ENCODE measurements at regions not wholly inside any gene's neighbourhood (a gene's known extent, or its start where the extent isn't known, plus 50 kb on each side); places are given as distances from the start of the nearest gene placed in this dataset.

DNA sequence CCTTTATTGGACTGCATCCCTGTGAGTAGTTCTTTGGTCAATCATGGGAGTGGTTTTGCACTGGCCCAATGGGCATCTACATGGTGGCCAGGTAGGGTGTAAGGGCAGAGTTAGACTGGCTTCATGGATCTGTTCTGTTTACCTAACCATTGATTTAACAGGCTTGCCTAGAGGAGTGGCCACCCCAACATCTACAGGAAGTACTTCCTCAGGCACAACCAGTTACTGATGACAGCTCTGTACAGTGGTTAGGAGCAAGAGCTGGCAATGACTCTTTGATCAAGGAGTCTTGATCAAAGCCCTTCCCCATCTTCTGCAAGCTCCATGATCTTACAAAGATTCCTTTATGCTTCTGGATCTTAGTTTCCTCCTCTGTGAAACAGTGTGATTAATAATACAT, 140.9 kb upstream of the CYP1B1 start:
- no peaks in the 10 kb centered on the region for H3K9me3 Mint-ChIP-seq (ENCODE audit: unreplicated experiment)
- peaks cover 10% of the 10 kb centered on the region for H3K27me3 Mint-ChIP-seq (ENCODE audit: unreplicated experiment)
- no peaks in the 10 kb centered on the region for H3K36me3 Mint-ChIP-seq (ENCODE audit: low read depth, unreplicated experiment)
- H3K27ac Mint-ChIP-seq (ENCODE audit: unreplicated experiment), result no peak overlapping the region
- TF ChIP-seq, protein P1, sequence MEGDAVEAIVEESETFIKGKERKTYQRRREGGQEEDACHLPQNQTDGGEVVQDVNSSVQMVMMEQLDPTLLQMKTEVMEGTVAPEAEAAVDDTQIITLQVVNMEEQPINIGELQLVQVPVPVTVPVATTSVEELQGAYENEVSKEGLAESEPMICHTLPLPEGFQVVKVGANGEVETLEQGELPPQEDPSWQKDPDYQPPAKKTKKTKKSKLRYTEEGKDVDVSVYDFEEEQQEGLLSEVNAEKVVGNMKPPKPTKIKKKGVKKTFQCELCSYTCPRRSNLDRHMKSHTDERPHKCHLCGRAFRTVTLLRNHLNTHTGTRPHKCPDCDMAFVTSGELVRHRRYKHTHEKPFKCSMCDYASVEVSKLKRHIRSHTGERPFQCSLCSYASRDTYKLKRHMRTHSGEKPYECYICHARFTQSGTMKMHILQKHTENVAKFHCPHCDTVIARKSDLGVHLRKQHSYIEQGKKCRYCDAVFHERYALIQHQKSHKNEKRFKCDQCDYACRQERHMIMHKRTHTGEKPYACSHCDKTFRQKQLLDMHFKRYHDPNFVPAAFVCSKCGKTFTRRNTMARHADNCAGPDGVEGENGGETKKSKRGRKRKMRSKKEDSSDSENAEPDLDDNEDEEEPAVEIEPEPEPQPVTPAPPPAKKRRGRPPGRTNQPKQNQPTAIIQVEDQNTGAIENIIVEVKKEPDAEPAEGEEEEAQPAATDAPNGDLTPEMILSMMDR (IDR thresholded peaks at IDR 0.05; ENCODE audit: unreplicated experiment), result no peak
- H3K4me3 Mint-ChIP-seq (ENCODE audit: unreplicated experiment), result no peak overlapping the region
- no peak for DNase-seq (ENCODE audit: low spot score)
- peaks cover 23% of the 10 kb centered on the region for H3K4me1 Mint-ChIP-seq (ENCODE audit: unreplicated experiment)

DNA sequence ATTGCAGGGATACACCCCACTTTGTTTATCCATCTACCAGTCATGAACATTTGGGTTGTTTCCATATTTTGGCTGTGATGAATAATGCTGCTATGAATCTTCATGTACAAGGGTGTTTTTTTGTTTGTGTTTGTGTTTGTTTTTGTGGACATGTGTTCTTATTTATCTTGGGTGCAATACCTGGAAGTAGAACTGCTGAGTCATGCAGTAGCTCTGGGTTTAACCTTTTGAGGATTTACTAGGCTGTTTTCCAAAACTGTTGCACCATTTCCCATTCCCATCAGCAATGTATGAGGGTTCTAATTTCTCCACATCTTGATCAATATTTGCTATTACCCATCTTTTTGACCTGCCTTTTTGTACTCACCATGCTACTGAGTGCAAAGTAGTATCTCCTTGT, 140.0 kb upstream of the CYP1B1 start:
- no peaks in the 10 kb centered on the region for H3K36me3 Mint-ChIP-seq (ENCODE audit: low read depth, unreplicated experiment)
- H3K4me1 Mint-ChIP-seq (ENCODE audit: unreplicated experiment), result peaks cover 23% of the 10 kb centered on the region
- H3K27ac Mint-ChIP-seq (ENCODE audit: unreplicated experiment), result no peak overlapping the region
- no peaks in the 10 kb centered on the region for H3K9me3 Mint-ChIP-seq (ENCODE audit: unreplicated experiment)
- TF ChIP-seq, protein P1 (IDR thresholded peaks at IDR 0.05; ENCODE audit: unreplicated experiment), result no peak
- no peak overlapping the region for H3K4me3 Mint-ChIP-seq (ENCODE audit: unreplicated experiment)
- H3K27me3 Mint-ChIP-seq (ENCODE audit: unreplicated experiment), result peaks cover 10% of the 10 kb centered on the region
- no peak for DNase-seq (ENCODE audit: low spot score)

- DNase-seq (ENCODE audit: low spot score), result no peak
- peaks cover 23% of the 10 kb centered on the region for H3K4me1 Mint-ChIP-seq (ENCODE audit: unreplicated experiment)
- TF ChIP-seq, protein P1 (IDR thresholded peaks at IDR 0.05; ENCODE audit: unreplicated experiment), result no peak
- H3K9me3 Mint-ChIP-seq (ENCODE audit: unreplicated experiment), result no peaks in the 10 kb centered on the region
- no peaks in the 10 kb centered on the region for H3K36me3 Mint-ChIP-seq (ENCODE audit: low read depth, unreplicated experiment)
- H3K27me3 Mint-ChIP-seq (ENCODE audit: unreplicated experiment), result peaks cover 10% of the 10 kb centered on the region
- no peak overlapping the region for H3K27ac Mint-ChIP-seq (ENCODE audit: unreplicated experiment)
- H3K4me3 Mint-ChIP-seq (ENCODE audit: unreplicated experiment), result no peak overlapping the region
These were observed 139.6 kb upstream of the CYP1B1 start for GRCh38 chr2:38215522-38215921.

- no peaks in the 10 kb centered on the region for H3K36me3 Mint-ChIP-seq (ENCODE audit: low read depth, unreplicated experiment)
- H3K9me3 Mint-ChIP-seq (ENCODE audit: unreplicated experiment), result no peaks in the 10 kb centered on the region
- peaks cover 10% of the 10 kb centered on the region for H3K27me3 Mint-ChIP-seq (ENCODE audit: unreplicated experiment)
- no peak overlapping the region for H3K4me3 Mint-ChIP-seq (ENCODE audit: unreplicated experiment)
- TF ChIP-seq, protein P1 (IDR thresholded peaks at IDR 0.05; ENCODE audit: unreplicated experiment), result no peak
- H3K27ac Mint-ChIP-seq (ENCODE audit: unreplicated experiment), result no peak overlapping the region
- no peak for DNase-seq (ENCODE audit: low spot score)
- peaks cover 23% of the 10 kb centered on the region for H3K4me1 Mint-ChIP-seq (ENCODE audit: unreplicated experiment)
These were observed 138.3 kb upstream of the CYP1B1 start for GRCh38 chr2:38214209-38214717.

DNA sequence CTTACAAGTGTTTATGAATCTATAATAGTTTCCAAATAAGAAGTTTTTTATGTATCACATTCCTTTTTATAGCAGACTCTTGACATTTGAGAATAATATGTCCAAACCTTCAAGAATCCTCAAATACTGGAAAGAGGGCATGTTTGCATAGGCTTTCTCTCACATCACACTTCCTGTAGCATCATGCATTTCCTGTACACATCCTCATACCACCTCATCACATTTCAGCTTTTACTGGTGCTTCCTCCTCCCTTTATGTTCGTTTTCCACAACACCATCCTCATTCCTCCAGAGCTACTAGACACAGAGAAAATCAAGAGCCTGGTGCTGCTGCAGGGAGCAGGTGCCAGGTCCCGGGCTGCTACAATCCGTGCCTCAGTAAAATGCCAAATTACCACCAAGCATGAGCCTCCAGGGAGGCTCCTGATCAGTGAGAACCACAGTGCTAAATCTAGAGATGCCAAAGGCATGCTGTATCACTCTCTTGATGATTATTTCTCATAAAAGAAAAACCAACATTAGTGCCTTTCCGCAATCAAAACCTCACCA, 137.7 kb upstream of the CYP1B1 start:
- H3K27me3 Mint-ChIP-seq (ENCODE audit: unreplicated experiment), result peaks cover 10% of the 10 kb centered on the region
- TF ChIP-seq, protein P1 (IDR thresholded peaks at IDR 0.05; ENCODE audit: unreplicated experiment), result no peak
- no peaks in the 10 kb centered on the region for H3K36me3 Mint-ChIP-seq (ENCODE audit: low read depth, unreplicated experiment)
- peak overlapping the region; percentile 59 for H3K27ac Mint-ChIP-seq (ENCODE audit: unreplicated experiment)
- H3K4me3 Mint-ChIP-seq (ENCODE audit: unreplicated experiment), result no peak overlapping the region
- no peak for DNase-seq (ENCODE audit: low spot score)
- peaks cover 19% of the 10 kb centered on the region for H3K4me1 Mint-ChIP-seq (ENCODE audit: unreplicated experiment)
- no peaks in the 10 kb centered on the region for H3K9me3 Mint-ChIP-seq (ENCODE audit: unreplicated experiment)

Data from endothelial cell (in vitro differentiated cells).